Loucy (cell line): ENCODE measurements at regions not wholly inside any gene's neighbourhood (a gene's known extent, or its start where the extent isn't known, plus 50 kb on each side); places are given as distances from the start of the nearest gene placed in this dataset.

Experiments used
- H2AFZ ChIP-seq: fragments of 200-600 bp; sonication (generic); 2 replicates; pipeline ENCODE4 v1.6.0; 2016; ENCODE audit warnings: antibody characterized with exemption, mild to moderate bottlenecking, low read length, moderate library complexity
- H3F3A ChIP-seq: fragments of 200-600 bp; 2 replicates; pipeline ENCODE4 v1.6.0; 2016; ENCODE audit warnings: antibody characterized with exemption, low read depth, mild to moderate bottlenecking
- H3K27me3 ChIP-seq: fragments of 200-600 bp; sonication (generic); 2 replicates; pipeline ENCODE4 v1.6.1; 2014; ENCODE audit warnings: low read length, mild to moderate bottlenecking; ENCODE audit not compliant: insufficient read depth, poor library complexity, severe bottlenecking
- H3K36me3 ChIP-seq: fragments of 200-600 bp; sonication (generic); 2 replicates; pipeline ENCODE4 v1.6.1; 2016; ENCODE audit warnings: low read length; ENCODE audit not compliant: insufficient read depth
- H3K4me1 ChIP-seq: fragments of 200-600 bp; sonication (generic); 2 replicates; pipeline ENCODE4 v1.5.1; 2014; ENCODE audit warnings: low read length, mild to moderate bottlenecking; ENCODE audit not compliant: insufficient read depth, poor library complexity, severe bottlenecking
- H3K4me2 ChIP-seq: fragments of 200-600 bp; sonication (generic); 2 replicates; pipeline ENCODE4 v1.6.0; 2014; ENCODE audit warnings: antibody characterized with exemption, low read length, low read depth, mild to moderate bottlenecking; ENCODE audit not compliant: poor library complexity, severe bottlenecking
- H3K4me3 ChIP-seq: fragments of 200-600 bp; sonication (generic); 2 replicates; pipeline ENCODE4 v1.5.1; 2014; ENCODE audit warnings: low read length, mild to moderate bottlenecking, mixed read lengths; ENCODE audit not compliant: poor library complexity, severe bottlenecking
- H3K79me2 ChIP-seq: fragments of 200-600 bp; sonication (generic); 2 replicates; pipeline ENCODE4 v1.6.1; 2014; ENCODE audit warnings: low read length; ENCODE audit not compliant: insufficient read depth
- H3K9ac ChIP-seq: fragments of 200-600 bp; sonication (generic); 2 replicates; pipeline ENCODE4 v1.6.0; 2014; ENCODE audit warnings: mild to moderate bottlenecking, low read depth, low read length, moderate library complexity; ENCODE audit not compliant: poor library complexity, severe bottlenecking
- H3K9me2 ChIP-seq: fragments of 200-600 bp; sonication (generic); replicated peaks from 2 replicates; pipeline ENCODE4 v1.6.1; 2016; ENCODE audit warnings: low read depth, low read length, mixed read lengths
- H3K9me3 ChIP-seq: fragments of 200-600 bp; sonication (generic); 2 replicates; pipeline ENCODE4 v1.6.1; 2014; ENCODE audit warnings: mild to moderate bottlenecking, antibody characterized with exemption, low read length, low read depth; ENCODE audit not compliant: insufficient read depth
- H4K20me1 ChIP-seq: fragments of 200-600 bp; sonication (generic); 2 replicates; pipeline ENCODE4 v1.6.0; 2014; ENCODE audit warnings: antibody characterized with exemption, low read length, mild to moderate bottlenecking; ENCODE audit not compliant: insufficient read depth, poor library complexity, severe bottlenecking
- CTCF ChIP-seq: fragments of 200-600 bp; sonication (generic); conservative IDR thresholded peaks from 2 replicates; pipeline ENCODE4 v1.5.1; 2014; ENCODE audit warnings: mild to moderate bottlenecking, antibody characterized with exemption, low read length
- EZH2phosphoT487 ChIP-seq: fragments of 200-600 bp; IDR thresholded peaks from 2 replicates; pipeline ENCODE4 v1.6.1; 2018; ENCODE audit warnings: antibody characterized with exemption, mild to moderate bottlenecking, moderate library complexity, borderline replicate concordance

GRCh38 chr11:57069942-57070341 lies 81.2 kb downstream of the OR5AK2 start:
- Histone ChIP-seq H3K4me1 (no peaks in the 10 kb centered on the region), H3K79me2 (no peaks in the 10 kb centered on the region), H3K4me2 (no peak overlapping the region), H3K9ac (no peak overlapping the region), H3F3A (no peaks in the 10 kb centered on the region), H3K9me3 (no peaks in the 10 kb centered on the region), H3K27me3 (no peaks in the 10 kb centered on the region), H2AFZ (no peak overlapping the region), H3K9me2 (no peaks in the 10 kb centered on the region), H4K20me1 (no peaks in the 10 kb centered on the region), H3K36me3 (no peaks in the 10 kb centered on the region), H3K4me3 (no peak overlapping the region)
- TF ChIP-seq CTCF (no peak), EZH2phosphoT487 (no peak)

GRCh38 chr11:57071829-57072228 lies 83.1 kb downstream of the OR5AK2 start:
- Histone ChIP-seq H3K9me3 (no peaks in the 10 kb centered on the region), H2AFZ (no peak overlapping the region), H4K20me1 (no peaks in the 10 kb centered on the region), H3K4me1 (no peaks in the 10 kb centered on the region), H3K79me2 (no peaks in the 10 kb centered on the region), H3K27me3 (no peaks in the 10 kb centered on the region), H3F3A (no peaks in the 10 kb centered on the region), H3K36me3 (no peaks in the 10 kb centered on the region), H3K9ac (no peak overlapping the region), H3K4me2 (no peak overlapping the region), H3K9me2 (no peaks in the 10 kb centered on the region), H3K4me3 (no peak overlapping the region)
- no peak for TF ChIP-seq CTCF

- Histone ChIP-seq H3K4me2 (no peak overlapping the region), H3K4me1 (no peaks in the 10 kb centered on the region), H3K9ac (no peak overlapping the region), H2AFZ (no peak overlapping the region), H3K36me3 (no peaks in the 10 kb centered on the region), H3K9me2 (no peaks in the 10 kb centered on the region), H3K9me3 (no peaks in the 10 kb centered on the region), H3F3A (no peaks in the 10 kb centered on the region), H3K79me2 (no peaks in the 10 kb centered on the region), H3K4me3 (no peak overlapping the region), H3K27me3 (no peaks in the 10 kb centered on the region), H4K20me1 (no peaks in the 10 kb centered on the region)
- no peak for TF ChIP-seq CTCF
- no peak for TF ChIP-seq EZH2phosphoT487
Measured at GRCh38 chr11:57072640-57073039, 83.9 kb downstream of the OR5AK2 start.
